ENCODE measurements at regions not wholly inside any gene's neighbourhood (a gene's known extent, or its start where the extent isn't known, plus 50 kb on each side); places are given as distances from the start of the nearest gene placed in this dataset.
"Not testable (repeated sequence)": the region's sequence is repeated elsewhere in the genome, so short reads cannot be mapped to it uniquely, and the experiment has no call there.

- Histone ChIP-seq H3K9me3 (ENCODE audit: control insufficient read depth, insufficient read depth, low read length) (no peaks in the 10 kb centered on the region), H3K27me3 (ENCODE audit: control insufficient read depth, insufficient read depth, low read length) (no peaks in the 10 kb centered on the region), H3K4me3 (ENCODE audit: low read depth, low read length) (no peak overlapping the region), H3K36me3 (ENCODE audit: control insufficient read depth, insufficient read depth, low read length) (no peaks in the 10 kb centered on the region), H3K27ac (ENCODE audit: low read depth, low read length) (no peak overlapping the region), H3K4me1 (ENCODE audit: control insufficient read depth, insufficient read depth, low read length) (no peaks in the 10 kb centered on the region), H3K9ac (ENCODE audit: low read depth, low read length) (no peak overlapping the region)
Measured at GRCh38 chr6:91198588-91199255, 611.9 kb upstream of the MAP3K7 start.

- Histone ChIP-seq H3K36me3 (ENCODE audit: control insufficient read depth, insufficient read depth, low read length) (no peaks in the 10 kb centered on the region), H3K4me3 (ENCODE audit: low read depth, low read length) (no peak overlapping the region), H3K9me3 (ENCODE audit: control insufficient read depth, insufficient read depth, low read length) (no peaks in the 10 kb centered on the region), H3K27ac (ENCODE audit: low read depth, low read length) (no peak overlapping the region), H3K27me3 (ENCODE audit: control insufficient read depth, insufficient read depth, low read length) (no peaks in the 10 kb centered on the region), H3K9ac (ENCODE audit: low read depth, low read length) (no peak overlapping the region), H3K4me1 (ENCODE audit: control insufficient read depth, insufficient read depth, low read length) (no peaks in the 10 kb centered on the region)
Measured at GRCh38 chr6:91196729-91197128, 609.9 kb upstream of the MAP3K7 start.

DNA sequence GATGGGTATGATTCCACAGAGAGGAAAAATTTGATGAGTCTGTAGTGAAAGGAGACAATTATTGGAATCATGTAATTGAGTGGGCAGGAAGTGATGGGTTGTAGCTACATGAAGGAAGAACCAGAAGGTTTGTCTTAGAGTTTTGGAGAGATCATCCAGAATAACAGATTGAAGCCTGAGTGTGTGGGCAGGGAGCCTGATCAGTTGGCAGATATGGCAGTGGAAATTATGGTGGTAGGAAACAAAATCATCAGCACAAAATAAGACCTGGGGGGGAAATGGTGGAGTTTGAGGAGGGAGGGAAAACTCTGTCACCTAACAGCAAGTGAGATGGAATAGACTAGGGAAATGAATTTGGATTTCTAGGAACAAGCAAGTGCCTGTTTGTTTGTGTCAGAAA lies 606.6 kb upstream of the MAP3K7 start:
- Histone ChIP-seq H3K9ac (ENCODE audit: low read depth, low read length) (no peak overlapping the region), H3K9me3 (ENCODE audit: control insufficient read depth, insufficient read depth, low read length) (no peaks in the 10 kb centered on the region), H3K27ac (ENCODE audit: low read depth, low read length) (no peak overlapping the region), H3K36me3 (ENCODE audit: control insufficient read depth, insufficient read depth, low read length) (no peaks in the 10 kb centered on the region), H3K27me3 (ENCODE audit: control insufficient read depth, insufficient read depth, low read length) (no peaks in the 10 kb centered on the region), H3K4me3 (ENCODE audit: low read depth, low read length) (no peak overlapping the region), H3K4me1 (ENCODE audit: control insufficient read depth, insufficient read depth, low read length) (no peaks in the 10 kb centered on the region)

GRCh38 chr6:91190041-91190440 lies 603.2 kb upstream of the MAP3K7 start:
- H3K9ac ChIP-seq (ENCODE audit: low read depth, low read length); H3K27me3 ChIP-seq (ENCODE audit: control insufficient read depth, insufficient read depth, low read length); H3K9me3 ChIP-seq (ENCODE audit: control insufficient read depth, insufficient read depth, low read length); H3K4me3 ChIP-seq (ENCODE audit: low read depth, low read length); H3K27ac ChIP-seq (ENCODE audit: low read depth, low read length); H3K4me1 ChIP-seq (ENCODE audit: control insufficient read depth, insufficient read depth, low read length); H3K36me3 ChIP-seq (ENCODE audit: control insufficient read depth, insufficient read depth, low read length): not testable (repeated sequence)

DNA sequence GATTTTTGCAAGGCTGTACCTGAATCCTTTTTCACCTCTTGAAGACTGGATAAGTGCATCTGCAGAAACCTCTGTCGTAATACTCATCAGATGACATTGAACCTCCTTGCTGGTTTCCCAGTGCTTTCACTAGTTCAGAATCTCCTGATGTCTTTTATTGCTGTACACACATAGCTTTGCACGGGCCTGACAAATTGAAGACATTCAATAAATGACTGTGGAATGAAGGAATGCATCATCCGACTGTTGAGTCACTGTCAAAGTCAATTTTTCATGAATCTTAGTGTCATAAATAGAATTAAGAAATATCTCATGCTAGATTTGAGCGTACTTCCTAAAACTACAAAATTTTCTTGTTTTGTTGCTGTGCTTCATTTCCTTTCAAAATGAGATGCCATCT lies 598.2 kb upstream of the MAP3K7 start:
- H3K9ac ChIP-seq (ENCODE audit: low read depth, low read length), result no peak overlapping the region
- no peaks in the 10 kb centered on the region for H3K9me3 ChIP-seq (ENCODE audit: control insufficient read depth, insufficient read depth, low read length)
- H3K36me3 ChIP-seq (ENCODE audit: control insufficient read depth, insufficient read depth, low read length), result no peaks in the 10 kb centered on the region

DNA sequence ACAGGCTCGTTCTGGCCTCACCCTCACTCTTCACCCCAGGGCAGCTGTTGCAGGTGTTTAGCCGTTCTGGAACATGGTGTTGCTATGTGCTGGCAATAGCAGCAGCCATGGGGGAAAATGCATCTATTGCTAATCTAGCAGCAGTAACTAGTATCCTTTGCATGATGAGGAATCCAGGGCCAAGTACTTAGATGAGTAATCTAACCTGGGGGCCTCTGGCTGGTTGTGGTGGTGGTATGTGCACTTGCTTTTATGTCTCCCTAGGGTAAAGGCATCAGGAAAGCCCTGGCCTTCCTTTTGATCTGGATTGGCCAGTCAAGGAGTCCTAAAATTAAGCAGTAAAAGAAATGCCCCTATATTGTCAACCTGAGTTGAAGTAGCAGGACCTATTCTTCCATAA lies 594.5 kb upstream of the MAP3K7 start:
- no peak overlapping the region for H3K27ac ChIP-seq (ENCODE audit: low read depth, low read length)
- no peaks in the 10 kb centered on the region for H3K9me3 ChIP-seq (ENCODE audit: control insufficient read depth, insufficient read depth, low read length)
- no peak overlapping the region for H3K9ac ChIP-seq (ENCODE audit: low read depth, low read length)
- no peaks in the 10 kb centered on the region for H3K27me3 ChIP-seq (ENCODE audit: control insufficient read depth, insufficient read depth, low read length)
- peaks cover 7% of the 10 kb centered on the region for H3K4me1 ChIP-seq (ENCODE audit: control insufficient read depth, insufficient read depth, low read length)
- no peaks in the 10 kb centered on the region for H3K36me3 ChIP-seq (ENCODE audit: control insufficient read depth, insufficient read depth, low read length)
- H3K4me3 ChIP-seq (ENCODE audit: low read depth, low read length), result no peak overlapping the region

More for the DNA sequence above, 598.2 kb upstream of the MAP3K7 start:
- no peak overlapping the region for H3K27ac ChIP-seq (ENCODE audit: low read depth, low read length)
- no peaks in the 10 kb centered on the region for H3K4me1 ChIP-seq (ENCODE audit: control insufficient read depth, insufficient read depth, low read length)
- H3K27me3 ChIP-seq (ENCODE audit: control insufficient read depth, insufficient read depth, low read length), result no peaks in the 10 kb centered on the region
- H3K4me3 ChIP-seq (ENCODE audit: low read depth, low read length), result no peak overlapping the region

- Histone ChIP-seq H3K9me3 (ENCODE audit: control insufficient read depth, insufficient read depth, low read length) (no peaks in the 10 kb centered on the region), H3K27ac (ENCODE audit: low read depth, low read length) (no peak overlapping the region), H3K4me3 (ENCODE audit: low read depth, low read length) (no peak overlapping the region), H3K9ac (ENCODE audit: low read depth, low read length) (no peak overlapping the region), H3K36me3 (ENCODE audit: control insufficient read depth, insufficient read depth, low read length) (no peaks in the 10 kb centered on the region), H3K4me1 (ENCODE audit: control insufficient read depth, insufficient read depth, low read length) (peaks cover 45% of the 10 kb centered on the region), H3K27me3 (ENCODE audit: control insufficient read depth, insufficient read depth, low read length) (no peaks in the 10 kb centered on the region)
Measured at GRCh38 chr6:91173651-91174050, 586.8 kb upstream of the MAP3K7 start.

GRCh38 chr6:91173186-91173585 lies 586.3 kb upstream of the MAP3K7 start:
- H3K9ac ChIP-seq (ENCODE audit: low read depth, low read length), result no peak overlapping the region
- H3K27me3 ChIP-seq (ENCODE audit: control insufficient read depth, insufficient read depth, low read length), result no peaks in the 10 kb centered on the region
- peaks cover 45% of the 10 kb centered on the region for H3K4me1 ChIP-seq (ENCODE audit: control insufficient read depth, insufficient read depth, low read length)
- no peak overlapping the region for H3K4me3 ChIP-seq (ENCODE audit: low read depth, low read length)
- H3K36me3 ChIP-seq (ENCODE audit: control insufficient read depth, insufficient read depth, low read length), result no peaks in the 10 kb centered on the region
- H3K9me3 ChIP-seq (ENCODE audit: control insufficient read depth, insufficient read depth, low read length), result no peaks in the 10 kb centered on the region
- H3K27ac ChIP-seq (ENCODE audit: low read depth, low read length), result no peak overlapping the region

DNA sequence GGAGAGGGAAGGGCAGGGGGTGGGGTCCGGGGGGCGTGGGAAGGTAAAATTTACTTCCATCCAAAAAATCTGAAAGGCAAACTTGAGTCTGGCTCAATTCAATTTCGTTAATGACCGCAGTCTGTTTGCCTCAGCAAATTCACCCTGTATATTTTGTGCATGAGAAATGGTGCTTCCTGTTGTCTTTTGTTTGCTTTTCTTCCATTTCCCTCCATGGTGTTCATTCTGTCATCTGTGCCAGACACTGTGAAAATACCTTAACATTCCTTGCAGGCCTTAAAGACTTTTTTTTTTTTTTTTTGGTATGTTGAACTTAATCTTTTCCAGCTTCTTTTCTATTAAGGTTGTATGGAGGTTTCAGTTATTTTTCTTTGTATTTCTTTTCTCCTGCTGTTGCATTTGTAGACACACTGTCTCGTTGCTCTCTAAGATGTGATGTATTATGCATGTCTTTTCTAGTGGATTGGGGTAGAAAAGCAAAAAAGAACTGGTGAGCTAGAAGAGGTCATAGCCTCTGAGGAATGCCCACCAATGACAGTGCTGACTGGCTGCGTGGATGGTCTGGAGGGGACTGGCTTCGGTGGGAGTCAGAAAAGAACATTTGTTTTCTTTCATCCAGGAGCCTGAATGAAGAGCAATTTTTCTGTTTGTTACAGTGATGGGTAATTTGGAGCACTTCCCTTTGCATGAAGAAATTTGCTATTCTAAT lies 585.0 kb upstream of the MAP3K7 start:
- H3K9ac ChIP-seq (ENCODE audit: low read depth, low read length), result no peak overlapping the region
- no peak overlapping the region for H3K27ac ChIP-seq (ENCODE audit: low read depth, low read length)
- H3K9me3 ChIP-seq (ENCODE audit: control insufficient read depth, insufficient read depth, low read length), result no peaks in the 10 kb centered on the region
- H3K4me1 ChIP-seq (ENCODE audit: control insufficient read depth, insufficient read depth, low read length), result peaks cover 43% of the 10 kb centered on the region
- no peaks in the 10 kb centered on the region for H3K27me3 ChIP-seq (ENCODE audit: control insufficient read depth, insufficient read depth, low read length)
- no peaks in the 10 kb centered on the region for H3K36me3 ChIP-seq (ENCODE audit: control insufficient read depth, insufficient read depth, low read length)
- H3K4me3 ChIP-seq (ENCODE audit: low read depth, low read length), result no peak overlapping the region

GRCh38 chr6:91167846-91168245 lies 581.0 kb upstream of the MAP3K7 start:
- no peak overlapping the region for H3K9ac ChIP-seq (ENCODE audit: low read depth, low read length)
- peaks cover 4% of the 10 kb centered on the region for H3K4me1 ChIP-seq (ENCODE audit: control insufficient read depth, insufficient read depth, low read length)
- H3K27ac ChIP-seq (ENCODE audit: low read depth, low read length), result no peak overlapping the region
- no peaks in the 10 kb centered on the region for H3K9me3 ChIP-seq (ENCODE audit: control insufficient read depth, insufficient read depth, low read length)
- H3K36me3 ChIP-seq (ENCODE audit: control insufficient read depth, insufficient read depth, low read length), result no peaks in the 10 kb centered on the region
- no peak overlapping the region for H3K4me3 ChIP-seq (ENCODE audit: low read depth, low read length)
- H3K27me3 ChIP-seq (ENCODE audit: control insufficient read depth, insufficient read depth, low read length), result no peaks in the 10 kb centered on the region

DNA sequence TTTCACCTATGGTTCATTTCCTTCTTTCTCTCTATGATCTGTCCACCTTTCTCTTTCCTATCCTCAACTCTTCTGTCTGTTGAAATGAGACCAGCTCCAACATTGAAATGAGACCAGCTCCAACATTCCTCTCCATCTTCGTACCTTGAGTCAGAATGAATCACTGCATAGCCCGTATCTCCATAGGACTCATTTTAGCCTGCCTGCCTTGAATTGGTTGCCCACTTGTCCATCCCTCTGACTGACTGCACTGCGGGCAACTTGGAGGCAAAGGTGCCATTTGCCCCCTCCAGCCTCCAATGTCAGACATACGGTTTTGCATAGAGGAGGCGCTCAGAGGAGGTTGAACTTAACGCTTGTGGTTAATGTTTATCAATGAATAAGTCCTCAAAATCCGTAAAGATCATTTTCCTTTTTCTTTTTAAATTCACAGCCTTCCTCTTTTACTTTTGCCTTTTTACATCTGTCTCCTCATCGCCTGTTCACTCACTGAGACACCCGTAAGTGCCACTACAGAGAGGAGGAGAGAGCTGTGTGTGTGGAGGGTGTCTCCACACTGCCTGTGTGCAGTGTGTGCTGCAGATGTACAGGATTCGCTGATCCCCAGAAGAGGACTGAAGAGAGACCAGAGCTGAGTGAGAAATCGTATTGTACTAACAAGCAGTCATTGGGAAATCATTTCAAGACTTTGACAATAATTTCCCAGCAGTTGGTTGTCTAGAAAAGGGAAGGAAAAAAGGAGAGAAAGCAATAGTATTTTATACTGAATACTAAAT lies 579.6 kb upstream of the MAP3K7 start:
- Histone ChIP-seq H3K4me1 (ENCODE audit: control insufficient read depth, insufficient read depth, low read length) (no peaks in the 10 kb centered on the region; the same call in 1 of the 2 replicates), H3K4me3 (ENCODE audit: low read depth, low read length) (no peak overlapping the region), H3K9ac (ENCODE audit: low read depth, low read length) (no peak overlapping the region), H3K9me3 (ENCODE audit: control insufficient read depth, insufficient read depth, low read length) (no peaks in the 10 kb centered on the region), H3K27ac (ENCODE audit: low read depth, low read length) (no peak overlapping the region), H3K27me3 (ENCODE audit: control insufficient read depth, insufficient read depth, low read length) (no peaks in the 10 kb centered on the region), H3K36me3 (ENCODE audit: control insufficient read depth, insufficient read depth, low read length) (no peaks in the 10 kb centered on the region)

All from HUES48 (cell line).